Keratinocyte (primary cell): ENCODE measurements at regions not wholly inside any gene's neighbourhood (a gene's known extent, or its start where the extent isn't known, plus 50 kb on each side); places are given as distances from the start of the nearest gene placed in this dataset.

Experiments used
- CTCF ChIP-seq, 3 experiments: IDR thresholded peaks in 1 of 3; conservative IDR thresholded peaks in 1 of 3; optimal IDR thresholded peaks in 1 of 3; 2 replicates in 2 of 3; 3 replicates in 1 of 3; pipeline versions ENCODE3 to v1.5.1; 2011; ENCODE audit warnings: low read length in 3 of 3, mild to moderate bottlenecking in 3 of 3, moderate library complexity in 2 of 3, control low read depth in 1 of 3, inconsistent platforms in 1 of 3; ENCODE audit not compliant: insufficient read depth in 2 of 3; ENCODE audit errors: extremely low read depth in 1 of 3
- EZH2 ChIP-seq: IDR thresholded peaks from one replicate; pipeline ENCODE4 v1.6.1; 2012; ENCODE audit warnings: inconsistent platforms, mild to moderate bottlenecking, low read length, moderate library complexity

- TF ChIP-seq CTCF (optimal IDR thresholded peaks at IDR 0.05 in 1 of 3, IDR thresholded peaks at IDR 0.05 in 1 of 3, conservative IDR thresholded peaks at IDR 0.05 in 1 of 3; ENCODE audit: extremely low read depth in 1 of 3, insufficient read depth in 2 of 3, low read length in 3 of 3) (no peak), EZH2 (no peak)
Measured at GRCh38 chr2:156731506-156731905, 295.3 kb downstream of the GPD2 start.
